Thymus (tissue), 11 donors: ENCODE measurements at regions not wholly inside any gene's neighbourhood (a gene's known extent, or its start where the extent isn't known, plus 50 kb on each side); places are given as distances from the start of the nearest gene placed in this dataset.

ENCODE experiments used
- DNase-seq, 9 donors: peaks; one replicate each; pipeline ENCODE4 v3.0.0-alpha.2; 2013; ENCODE audit warnings: low spot score in 9 of 9, low read depth in 6 of 9, missing footprints in 1 of 9
- H3K27ac ChIP-seq, 2 donors: one replicate each; pipeline ENCODE4 v1.5.1; 2013; ENCODE audit warnings: control low read depth in 1 of 2, low read depth in 1 of 2, low read length in 1 of 2, mild to moderate bottlenecking in 1 of 2, moderate library complexity in 1 of 2
- H3K27me3 ChIP-seq, 2 donors: one replicate each; pipeline ENCODE4 v1.5.1; 2013; ENCODE audit warnings: low read length in 1 of 2; ENCODE audit not compliant: control insufficient read depth in 2 of 2, insufficient read depth in 1 of 2
- H3K36me3 ChIP-seq, 2 donors: one replicate each; pipeline ENCODE4 v1.5.1; 2013; ENCODE audit warnings: low read length in 1 of 2, mild to moderate bottlenecking in 1 of 2, moderate library complexity in 1 of 2; ENCODE audit not compliant: control insufficient read depth in 2 of 2, insufficient read depth in 2 of 2
- H3K4me1 ChIP-seq, 2 donors: one replicate each; pipeline ENCODE4 v1.5.1; 2013; ENCODE audit warnings: low read length in 2 of 2; ENCODE audit not compliant: control insufficient read depth in 2 of 2, insufficient read depth in 2 of 2
- H3K4me3 ChIP-seq, 2 donors: one replicate each; pipeline ENCODE4 v1.5.1; 2013; ENCODE audit warnings: low read length in 2 of 2, control low read depth in 1 of 2, mild to moderate bottlenecking in 1 of 2
- H3K9me3 ChIP-seq, 2 donors: one replicate each; pipeline ENCODE4 v1.5.1; 2013; ENCODE audit warnings: low read length in 1 of 2, mild to moderate bottlenecking in 1 of 2; ENCODE audit not compliant: control insufficient read depth in 2 of 2, insufficient read depth in 1 of 2
- WGBS: extraction: QIAGEN DNeasy Blood & Tissue Kit; methylation state at CpG from one replicate; pipeline ENCODE4 v1.1.7; 2013; 5-methylcytosine and 5-hydroxymethylcytosine counted together
- donor health status: healthy.

GRCh38 chr3:41026394-41027177 is 172.7 kb upstream of the CTNNB1 start:
- Histone ChIP-seq H3K4me3 (no peak overlapping the region), H3K27ac (no peak overlapping the region), H3K36me3 (no peaks in the 10 kb centered on the region), H3K9me3 (no peaks in the 10 kb centered on the region), H3K27me3 (no peaks in the 10 kb centered on the region), H3K4me1 (no peaks in the 10 kb centered on the region)
- DNase-seq: no peak
- WGBS: 80% methylated on average over 3 of the region's 3 CpGs

DNA sequence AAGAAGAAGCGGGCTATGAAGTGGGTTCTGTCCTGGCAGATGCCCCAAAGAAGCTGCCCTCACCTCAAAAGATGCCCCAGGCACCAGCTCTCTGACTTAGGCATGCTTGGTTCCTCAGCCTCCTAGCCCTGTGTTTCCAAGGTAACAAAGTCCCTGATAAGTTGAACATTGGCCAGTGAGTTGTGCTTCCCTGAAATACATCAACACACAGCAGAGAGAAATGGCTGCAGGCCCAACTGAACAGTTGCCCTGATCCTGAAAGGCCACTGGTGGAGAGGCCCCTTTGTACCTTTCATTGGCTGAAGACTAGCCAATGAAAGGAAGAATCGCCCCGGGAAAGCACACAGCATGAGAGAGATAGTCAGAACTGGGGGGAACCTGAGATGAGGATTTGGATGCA is 169.9 kb upstream of the CTNNB1 start:
- Histone ChIP-seq H3K9me3 (no peaks in the 10 kb centered on the region), H3K27me3 (no peaks in the 10 kb centered on the region), H3K27ac (no peak overlapping the region), H3K4me3 (no peak overlapping the region), H3K4me1 (no peaks in the 10 kb centered on the region), H3K36me3 (no peaks in the 10 kb centered on the region)
- WGBS: 63% methylated on average over 3 of the region's 3 CpGs
- no peak for DNase-seq

DNA sequence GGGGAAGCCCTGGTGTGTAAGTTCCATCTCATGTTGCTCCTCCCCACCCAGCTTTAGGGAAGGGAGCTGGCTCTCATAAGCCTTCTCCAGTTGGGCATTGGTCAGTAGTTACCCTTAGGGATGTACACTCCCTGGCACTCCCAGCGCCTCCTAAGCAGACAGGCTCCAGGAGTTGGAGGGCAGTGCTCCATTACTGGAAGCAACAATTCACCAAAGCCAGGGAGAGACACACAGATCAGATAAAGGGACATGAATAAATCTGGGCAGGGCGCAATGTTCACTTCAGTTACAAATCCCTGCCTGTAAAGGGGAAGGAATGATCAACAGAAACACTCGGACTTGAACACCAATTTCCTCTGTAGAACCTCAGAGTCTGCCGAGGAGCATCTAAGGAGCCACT is 169.1 kb upstream of the CTNNB1 start:
- no peaks in the 10 kb centered on the region for H3K9me3 ChIP-seq
- no peak for DNase-seq
- H3K36me3 ChIP-seq: no peaks in the 10 kb centered on the region
- H3K27ac ChIP-seq: no peak overlapping the region
- no peaks in the 10 kb centered on the region for H3K4me1 ChIP-seq
- no peaks in the 10 kb centered on the region for H3K27me3 ChIP-seq
- WGBS: 85% methylated on average over 4 of the region's 4 CpGs
- H3K4me3 ChIP-seq: no peak overlapping the region

DNA sequence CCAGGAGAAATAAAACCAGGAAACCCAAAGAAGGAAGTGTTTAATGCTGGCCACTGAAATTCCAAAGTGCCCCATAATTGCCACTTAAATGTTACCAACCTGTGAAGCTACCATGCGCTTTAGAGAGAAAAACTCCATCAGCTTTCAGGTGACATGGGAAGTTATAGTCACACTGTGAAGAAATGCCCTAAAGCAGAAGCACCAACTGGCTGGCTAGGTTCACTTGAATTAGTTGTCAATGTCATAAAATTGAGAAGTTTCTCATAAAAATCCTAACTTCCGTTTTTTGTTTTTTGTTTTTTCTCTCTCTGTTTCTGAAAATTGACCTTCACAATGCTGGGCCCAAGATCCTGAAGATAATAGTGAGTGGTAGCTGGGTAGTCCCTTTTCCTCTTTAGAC is 167.9 kb upstream of the CTNNB1 start:
- no peak overlapping the region for H3K27ac ChIP-seq
- WGBS: 65% methylated on average over 2 of the region's 2 CpGs
- no peaks in the 10 kb centered on the region for H3K27me3 ChIP-seq
- DNase-seq: no peak
- H3K9me3 ChIP-seq: no peaks in the 10 kb centered on the region
- H3K4me1 ChIP-seq: no peaks in the 10 kb centered on the region
- no peaks in the 10 kb centered on the region for H3K36me3 ChIP-seq
- H3K4me3 ChIP-seq: no peak overlapping the region

- no peak for DNase-seq
- H3K27me3 ChIP-seq: no peaks in the 10 kb centered on the region
- no peak overlapping the region for H3K4me3 ChIP-seq
- H3K27ac ChIP-seq: no peak overlapping the region
- 88% methylated on average over 3 of the region's 3 CpGs for WGBS
- H3K36me3 ChIP-seq: no peaks in the 10 kb centered on the region
- H3K4me1 ChIP-seq: no peaks in the 10 kb centered on the region
- H3K9me3 ChIP-seq: no peaks in the 10 kb centered on the region
Observed at GRCh38 chr3:41033956-41034519, 165.3 kb upstream of the CTNNB1 start.

DNA sequence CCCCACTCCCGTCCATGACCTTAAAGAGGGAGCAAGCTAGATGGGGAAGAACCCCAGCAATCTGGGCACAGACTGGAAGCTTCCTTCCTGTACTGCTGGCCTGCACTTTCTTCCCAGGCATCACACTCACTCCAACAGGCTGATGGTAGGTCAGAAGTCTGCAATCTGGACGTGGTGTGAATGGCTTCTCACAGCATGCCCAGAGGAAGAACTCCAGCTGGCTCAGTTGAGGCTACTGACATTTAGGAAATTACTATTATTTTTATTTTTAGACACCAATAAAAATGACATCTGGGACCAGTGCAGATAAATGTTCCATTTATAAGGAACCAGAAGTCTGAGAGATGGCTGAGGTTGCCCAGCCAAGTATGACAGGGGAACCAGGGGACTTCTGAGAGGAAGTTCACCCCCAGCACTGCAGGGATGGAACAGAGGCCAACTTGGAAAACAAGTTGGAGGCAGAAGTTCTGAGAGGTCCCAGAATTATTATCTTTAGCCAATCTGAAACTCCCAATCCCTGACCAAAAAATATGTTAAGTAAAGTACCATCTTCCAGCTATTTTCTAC is 163.8 kb upstream of the CTNNB1 start:
- no peaks in the 10 kb centered on the region for H3K4me1 ChIP-seq
- 85% methylated on average over 2 of the region's 2 CpGs for WGBS
- no peaks in the 10 kb centered on the region for H3K36me3 ChIP-seq
- DNase-seq: no peak
- H3K27me3 ChIP-seq: no peaks in the 10 kb centered on the region
- H3K4me3 ChIP-seq: no peak overlapping the region
- no peak overlapping the region for H3K27ac ChIP-seq
- H3K9me3 ChIP-seq: no peaks in the 10 kb centered on the region

DNA sequence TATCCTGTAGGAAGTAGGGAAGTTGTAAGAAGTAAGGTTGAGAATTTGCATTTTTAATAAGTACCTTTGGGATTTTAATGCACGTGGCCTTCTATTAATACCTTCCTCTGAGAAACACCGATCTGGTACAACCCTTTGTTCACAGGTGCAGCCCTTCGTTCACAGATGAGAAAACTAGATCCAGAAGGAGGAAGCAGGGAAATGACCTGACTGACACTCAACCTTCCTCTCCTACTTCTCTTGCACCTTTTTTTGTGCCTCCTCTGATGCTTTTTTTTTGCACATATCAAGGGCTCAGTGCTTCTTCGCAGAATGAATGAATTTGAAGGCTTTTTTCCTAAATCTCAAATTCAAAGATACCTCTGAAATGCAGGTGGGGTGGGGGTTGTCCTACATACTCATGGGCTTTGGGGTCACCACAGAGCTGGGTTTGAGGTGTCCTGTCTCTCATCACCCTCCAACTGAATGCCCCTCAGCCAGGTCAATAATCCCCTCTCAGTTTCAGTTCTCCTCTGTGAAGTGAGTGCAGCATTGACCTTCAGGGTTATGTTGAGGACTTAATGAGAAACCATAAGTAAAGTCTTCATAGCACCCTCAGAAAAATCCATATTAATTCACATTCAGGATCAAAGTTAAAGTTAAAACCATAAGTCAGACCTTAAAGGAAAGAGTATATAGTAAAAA is 161.5 kb upstream of the CTNNB1 start:
- no peak for DNase-seq
- 91% methylated on average over 4 of the region's 4 CpGs for WGBS
- no peaks in the 10 kb centered on the region for H3K27me3 ChIP-seq

DNA sequence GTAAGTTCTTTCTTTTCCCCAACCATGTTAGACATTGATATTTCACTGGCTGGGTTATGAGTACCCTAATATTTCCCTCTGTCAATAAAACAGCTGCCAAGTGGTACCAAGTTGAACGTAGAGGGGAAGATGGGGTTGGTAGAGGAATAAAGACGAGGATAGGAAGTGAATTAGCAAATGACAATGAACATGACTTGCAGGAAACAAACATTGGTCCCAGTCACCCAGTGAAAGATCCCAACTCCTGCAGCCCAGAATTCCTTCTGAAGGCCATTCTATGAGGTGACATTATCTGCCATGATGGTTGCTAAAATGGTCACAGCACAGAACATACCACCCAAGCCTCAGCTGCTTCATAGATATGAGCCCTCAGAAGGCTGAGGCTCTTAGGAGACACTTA is 159.0 kb upstream of the CTNNB1 start:
- H3K9me3 ChIP-seq: no peaks in the 10 kb centered on the region
- H3K27ac ChIP-seq: no peak overlapping the region
- DNase-seq: no peak
- no peaks in the 10 kb centered on the region for H3K27me3 ChIP-seq
- H3K36me3 ChIP-seq: no peaks in the 10 kb centered on the region
- no peaks in the 10 kb centered on the region for H3K4me1 ChIP-seq
- H3K4me3 ChIP-seq: no peak overlapping the region
- WGBS: 87% methylated on average over 2 of the region's 2 CpGs

More for the DNA sequence above, 161.5 kb upstream of the CTNNB1 start:
- no peak overlapping the region for H3K4me3 ChIP-seq
- H3K27ac ChIP-seq: no peak overlapping the region
- H3K4me1 ChIP-seq: no peaks in the 10 kb centered on the region
- no peaks in the 10 kb centered on the region for H3K9me3 ChIP-seq
- no peaks in the 10 kb centered on the region for H3K36me3 ChIP-seq

DNA sequence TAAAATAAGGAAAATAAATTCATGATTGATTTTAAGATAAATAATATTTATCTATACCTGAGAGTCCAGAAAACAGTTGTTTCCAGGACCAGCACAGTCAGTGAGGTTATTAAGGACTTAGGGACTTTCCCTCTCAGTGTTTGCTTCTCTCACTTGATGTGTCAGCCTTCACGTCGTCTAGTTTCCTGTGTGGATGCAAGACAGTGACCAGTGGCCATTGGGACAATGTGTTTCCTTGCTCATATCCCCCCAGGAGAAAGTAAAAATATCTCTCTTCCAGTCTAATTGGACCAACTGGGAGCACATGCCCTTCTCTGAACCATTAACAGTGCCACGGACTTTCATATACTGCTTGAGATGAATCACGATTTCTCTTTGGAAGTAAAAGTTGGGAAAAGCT is 157.8 kb upstream of the CTNNB1 start:
- H3K27me3 ChIP-seq: no peaks in the 10 kb centered on the region
- DNase-seq: no peak
- no peaks in the 10 kb centered on the region for H3K4me1 ChIP-seq
- H3K4me3 ChIP-seq: no peak overlapping the region
- no peaks in the 10 kb centered on the region for H3K9me3 ChIP-seq
- WGBS: 77% methylated on average over 4 of the region's 4 CpGs
- H3K27ac ChIP-seq: no peak overlapping the region
- H3K36me3 ChIP-seq: no peaks in the 10 kb centered on the region
